ENCODE measurements at regions not wholly inside any gene's neighbourhood (a gene's known extent, or its start where the extent isn't known, plus 50 kb on each side); places are given as distances from the start of the nearest gene placed in this dataset.
"Not testable (repeated sequence)": the region's sequence is repeated elsewhere in the genome, so short reads cannot be mapped to it uniquely, and the experiment has no call there.

DNA sequence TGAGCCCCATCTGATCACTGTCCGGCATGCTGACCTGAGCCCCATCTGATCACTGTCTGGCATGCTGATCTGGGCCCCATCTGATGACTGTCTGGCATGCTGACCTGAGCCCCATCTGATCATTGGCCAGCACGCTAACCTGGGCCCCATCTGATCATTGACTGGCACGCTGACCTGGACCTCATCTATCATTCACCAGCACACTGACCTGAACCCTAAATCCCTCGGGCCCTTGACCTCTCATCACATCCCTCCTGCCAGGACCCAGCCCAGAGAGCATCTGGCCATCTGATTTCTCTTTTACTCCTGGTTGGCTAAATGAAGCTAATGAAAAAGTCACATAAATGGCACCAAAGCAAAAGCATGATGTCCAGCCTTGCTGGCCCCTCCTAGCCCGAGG lies 207.1 kb downstream of the NDUFA10 start:
- DNase-seq: no peak

- not testable (repeated sequence) for DNase-seq
Observed at GRCh38 chr2:239817468-239818031, 207.6 kb downstream of the NDUFA10 start.

DNA sequence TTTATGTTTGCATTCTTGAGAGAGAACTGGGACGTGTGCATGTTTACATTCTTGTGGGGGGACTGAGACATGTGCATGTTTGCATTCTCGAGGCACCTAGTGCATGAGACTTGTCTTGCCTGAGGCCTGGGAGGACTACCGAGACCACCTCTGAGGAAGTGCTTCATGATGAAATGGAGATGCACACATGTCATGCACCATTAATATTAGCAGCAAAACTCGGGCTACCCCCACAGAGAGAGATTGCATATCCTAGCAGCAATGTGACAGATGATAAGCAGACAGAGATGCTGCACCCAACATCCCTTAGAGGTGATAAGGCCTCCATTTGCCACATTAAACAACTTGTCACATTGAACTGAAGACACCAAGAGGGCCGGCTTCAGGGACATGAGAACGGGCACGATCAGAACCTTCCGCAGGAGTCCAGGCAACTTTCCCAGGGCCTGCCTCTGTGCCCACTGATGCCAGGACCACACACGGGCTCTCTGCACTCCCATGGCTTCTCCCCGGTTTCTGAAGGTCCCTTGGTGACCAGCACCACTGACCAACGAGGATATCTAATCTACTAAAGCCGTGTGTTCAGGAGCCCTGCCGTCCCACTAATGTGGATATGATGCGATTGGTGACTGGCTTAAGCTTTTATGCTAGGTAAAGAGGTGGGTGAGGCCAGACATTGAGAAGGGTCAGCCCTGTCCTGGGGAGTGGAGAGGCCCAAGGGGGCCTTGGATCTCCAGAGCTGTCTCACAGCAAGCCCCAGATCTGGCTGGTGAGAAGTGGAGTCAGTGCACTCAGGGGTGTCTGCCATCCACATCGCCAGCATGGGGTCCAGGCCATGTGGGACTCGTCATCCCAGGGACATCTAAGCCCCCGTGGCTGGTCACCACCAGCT lies 208.3 kb downstream of the NDUFA10 start:
- no peak for DNase-seq

- no peak for DNase-seq
Observed at GRCh38 chr2:239815671-239816070, 209.5 kb downstream of the NDUFA10 start.

DNA sequence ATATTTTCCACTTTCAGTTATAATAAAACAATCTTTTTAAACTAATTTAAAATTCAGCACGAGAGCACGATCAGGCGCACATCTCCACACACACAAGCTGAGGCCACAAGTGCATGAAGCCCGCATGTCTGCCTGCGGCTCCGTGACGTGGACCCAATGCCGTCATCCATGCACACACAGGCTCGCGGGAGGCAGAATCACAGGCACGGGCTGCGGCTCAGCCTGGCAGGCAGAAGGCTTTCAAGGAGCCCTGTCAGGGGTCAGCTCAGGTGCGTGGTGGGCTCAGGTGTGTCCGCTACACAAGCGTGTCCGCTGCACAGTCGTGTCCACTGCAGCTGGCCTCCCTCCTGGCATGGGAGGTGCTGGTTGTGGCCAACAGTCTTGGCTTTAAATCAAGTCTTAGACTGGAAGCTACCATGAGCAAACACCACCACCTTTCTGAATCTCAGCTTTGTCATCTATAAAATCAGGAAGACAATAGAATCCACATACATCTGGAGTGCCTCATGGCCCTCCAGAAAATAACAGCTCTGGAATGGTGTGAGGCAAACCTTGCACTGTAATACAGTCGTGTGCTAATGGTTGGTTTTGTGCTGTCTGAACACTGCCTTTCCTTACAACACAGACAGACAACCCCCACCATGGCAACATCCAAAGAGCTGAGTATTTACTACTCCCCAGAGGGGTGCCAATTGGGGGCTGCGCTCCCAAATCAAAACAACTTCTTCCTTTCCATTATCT lies 210.1 kb downstream of the NDUFA10 start:
- no peak for DNase-seq

GRCh38 chr2:239814116-239814860 lies 210.9 kb downstream of the NDUFA10 start:
- DNase-seq: no peak

- DNase-seq: no peak
Observed at GRCh38 chr2:239813261-239814115, 211.7 kb downstream of the NDUFA10 start.

GRCh38 chr2:239811806-239812560 lies 213.2 kb downstream of the NDUFA10 start:
- no peak for DNase-seq

GRCh38 chr2:239811111-239811781 lies 213.9 kb downstream of the NDUFA10 start:
- DNase-seq: no peak

- DNase-seq: no peak
Observed at GRCh38 chr2:239809391-239809790, 215.8 kb downstream of the NDUFA10 start.

DNA sequence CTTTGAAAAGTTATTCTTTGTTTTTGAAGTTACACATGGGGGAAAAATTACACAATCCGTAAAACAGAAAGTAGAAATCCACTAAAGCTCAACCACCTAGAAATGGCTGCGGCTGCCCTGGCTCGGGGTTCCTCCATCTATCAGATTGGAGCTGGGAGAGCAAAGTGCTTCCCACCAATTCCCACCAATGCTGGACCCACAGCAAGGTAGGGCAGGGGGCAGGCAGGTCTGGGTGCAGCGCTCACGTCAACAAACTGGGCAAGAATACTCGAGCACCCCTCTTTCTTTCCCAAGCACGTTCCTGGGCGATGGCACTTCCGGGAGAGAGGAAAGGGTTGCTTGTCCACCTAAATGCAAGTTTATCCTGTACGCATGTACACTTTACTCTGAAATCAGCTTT lies 217.6 kb downstream of the NDUFA10 start:
- DNase-seq: no peak

GRCh38 chr2:239806758-239807434 lies 218.2 kb downstream of the NDUFA10 start:
- DNase-seq: no peak

DNA sequence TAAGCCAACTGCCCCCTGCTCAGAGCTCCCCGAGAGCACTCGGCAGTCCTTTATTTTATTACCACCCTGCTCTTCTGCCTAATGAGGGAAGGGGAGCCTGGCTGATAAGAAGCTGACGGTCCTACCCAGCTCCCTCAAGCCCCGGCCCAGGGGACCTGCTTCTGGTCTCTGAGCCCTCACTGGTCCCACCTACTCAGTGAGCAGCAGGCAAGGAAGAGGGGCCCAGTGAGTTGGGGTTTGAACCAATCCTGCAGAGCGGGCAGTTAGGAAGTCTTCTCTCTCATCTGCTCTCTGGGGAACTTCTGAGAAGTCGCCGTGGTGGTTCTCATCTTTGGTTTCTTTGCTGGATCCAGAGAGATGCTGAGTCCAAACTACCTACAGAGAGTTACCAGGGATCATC lies 218.9 kb downstream of the NDUFA10 start:
- no peak for DNase-seq

GRCh38 chr2:239805414-239805813 lies 219.7 kb downstream of the NDUFA10 start:
- DNase-seq: no peak

GRCh38 chr2:239805043-239805329 lies 220.2 kb downstream of the NDUFA10 start:
- DNase-seq: no peak

DNA sequence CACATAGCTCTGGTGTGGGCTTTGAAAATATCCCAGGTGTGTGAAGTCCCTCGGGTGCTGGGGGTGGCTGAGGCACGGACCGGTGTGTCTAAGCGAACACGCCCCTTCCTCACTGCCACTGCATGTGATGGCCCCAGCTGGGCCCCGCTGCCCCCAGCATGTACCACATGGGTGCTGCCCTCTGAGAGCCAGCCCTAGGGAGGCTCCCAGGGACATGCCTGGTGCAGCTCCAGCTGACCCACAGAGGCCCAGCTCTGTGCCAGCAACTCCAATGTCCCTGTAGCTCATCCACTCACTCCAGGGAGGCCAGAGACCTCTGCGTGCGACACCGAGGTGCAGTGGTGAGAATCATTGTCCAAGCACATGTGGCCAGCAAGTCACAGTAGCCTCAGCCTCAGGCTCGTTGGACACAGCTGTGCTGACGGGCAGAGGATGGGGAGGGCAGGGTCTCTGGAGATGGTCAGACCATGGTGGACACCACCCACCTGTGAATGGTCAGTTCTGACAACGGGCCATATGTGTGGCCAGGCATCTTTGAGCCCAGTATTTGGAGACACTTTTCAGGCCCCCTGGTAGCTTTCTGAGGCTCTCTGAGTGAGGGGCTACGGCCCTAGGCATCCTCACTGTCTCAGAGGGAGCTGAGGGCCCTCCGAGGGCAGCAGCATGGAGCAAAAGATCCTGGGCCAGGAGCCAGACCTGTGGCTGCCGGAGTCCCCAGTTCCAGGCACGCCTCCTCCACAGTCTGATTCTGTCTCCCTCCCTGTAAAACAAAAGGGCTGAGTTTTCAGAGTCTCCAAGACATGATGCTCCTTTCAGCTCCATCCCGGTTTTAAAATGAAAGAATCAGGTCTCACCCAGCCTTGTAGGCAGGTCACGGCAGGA lies 220.7 kb downstream of the NDUFA10 start:
- no peak for DNase-seq

GRCh38 chr2:239803766-239804115 lies 221.4 kb downstream of the NDUFA10 start:
- no peak for DNase-seq

- no peak for DNase-seq
Observed at GRCh38 chr2:239803102-239803765, 221.9 kb downstream of the NDUFA10 start.

- no peak for DNase-seq
Observed at GRCh38 chr2:239802185-239802649, 222.9 kb downstream of the NDUFA10 start.
